ENCODE measurements at regions not wholly inside any gene's neighbourhood (a gene's known extent, or its start where the extent isn't known, plus 50 kb on each side); places are given as distances from the start of the nearest gene placed in this dataset.

DNA sequence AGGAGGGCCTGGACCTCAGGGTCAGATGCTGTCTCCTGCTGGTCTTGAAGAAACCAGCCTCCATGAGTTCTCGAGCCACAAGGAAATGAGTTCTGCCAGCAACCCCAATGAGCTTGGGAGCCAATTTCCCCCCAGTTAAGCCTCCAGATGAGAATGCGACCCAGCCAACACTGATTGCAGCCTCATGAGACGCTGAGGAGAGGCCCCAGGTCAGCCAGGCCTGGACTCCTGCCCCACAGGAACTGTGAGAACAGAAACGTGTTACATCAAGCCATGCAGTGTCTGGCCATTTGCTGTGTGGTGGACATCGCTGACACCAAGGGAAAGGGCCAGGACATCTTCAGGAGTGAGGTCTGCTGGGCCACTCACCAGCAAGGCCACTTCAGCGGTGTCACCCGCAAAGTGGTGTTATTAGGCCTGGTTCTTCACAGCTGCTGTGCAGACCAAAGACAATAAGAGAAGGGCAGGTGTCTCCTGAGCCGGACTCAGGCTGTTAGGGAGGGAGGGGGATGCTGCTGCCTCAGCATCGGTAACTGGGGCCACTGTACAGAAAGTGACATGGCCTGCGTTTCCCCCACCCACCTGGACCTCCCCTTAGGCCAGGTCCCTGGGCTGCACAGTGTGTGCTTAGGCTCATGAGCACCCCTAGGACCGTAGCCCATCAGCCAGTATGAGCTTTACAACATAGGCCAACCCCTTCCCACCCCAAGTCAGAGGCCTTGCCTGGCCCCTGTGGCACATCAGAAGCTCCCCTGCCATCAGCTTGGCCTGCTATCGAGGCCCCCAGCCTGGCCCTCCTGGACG is 272.4 kb upstream of the RTL1 start:
- TF ChIP-seq, protein P1, sequence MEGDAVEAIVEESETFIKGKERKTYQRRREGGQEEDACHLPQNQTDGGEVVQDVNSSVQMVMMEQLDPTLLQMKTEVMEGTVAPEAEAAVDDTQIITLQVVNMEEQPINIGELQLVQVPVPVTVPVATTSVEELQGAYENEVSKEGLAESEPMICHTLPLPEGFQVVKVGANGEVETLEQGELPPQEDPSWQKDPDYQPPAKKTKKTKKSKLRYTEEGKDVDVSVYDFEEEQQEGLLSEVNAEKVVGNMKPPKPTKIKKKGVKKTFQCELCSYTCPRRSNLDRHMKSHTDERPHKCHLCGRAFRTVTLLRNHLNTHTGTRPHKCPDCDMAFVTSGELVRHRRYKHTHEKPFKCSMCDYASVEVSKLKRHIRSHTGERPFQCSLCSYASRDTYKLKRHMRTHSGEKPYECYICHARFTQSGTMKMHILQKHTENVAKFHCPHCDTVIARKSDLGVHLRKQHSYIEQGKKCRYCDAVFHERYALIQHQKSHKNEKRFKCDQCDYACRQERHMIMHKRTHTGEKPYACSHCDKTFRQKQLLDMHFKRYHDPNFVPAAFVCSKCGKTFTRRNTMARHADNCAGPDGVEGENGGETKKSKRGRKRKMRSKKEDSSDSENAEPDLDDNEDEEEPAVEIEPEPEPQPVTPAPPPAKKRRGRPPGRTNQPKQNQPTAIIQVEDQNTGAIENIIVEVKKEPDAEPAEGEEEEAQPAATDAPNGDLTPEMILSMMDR (IDR thresholded peaks at IDR 0.05; ENCODE audit: poor library complexity, severe bottlenecking) = no peak
- TF ChIP-seq, protein P2, sequence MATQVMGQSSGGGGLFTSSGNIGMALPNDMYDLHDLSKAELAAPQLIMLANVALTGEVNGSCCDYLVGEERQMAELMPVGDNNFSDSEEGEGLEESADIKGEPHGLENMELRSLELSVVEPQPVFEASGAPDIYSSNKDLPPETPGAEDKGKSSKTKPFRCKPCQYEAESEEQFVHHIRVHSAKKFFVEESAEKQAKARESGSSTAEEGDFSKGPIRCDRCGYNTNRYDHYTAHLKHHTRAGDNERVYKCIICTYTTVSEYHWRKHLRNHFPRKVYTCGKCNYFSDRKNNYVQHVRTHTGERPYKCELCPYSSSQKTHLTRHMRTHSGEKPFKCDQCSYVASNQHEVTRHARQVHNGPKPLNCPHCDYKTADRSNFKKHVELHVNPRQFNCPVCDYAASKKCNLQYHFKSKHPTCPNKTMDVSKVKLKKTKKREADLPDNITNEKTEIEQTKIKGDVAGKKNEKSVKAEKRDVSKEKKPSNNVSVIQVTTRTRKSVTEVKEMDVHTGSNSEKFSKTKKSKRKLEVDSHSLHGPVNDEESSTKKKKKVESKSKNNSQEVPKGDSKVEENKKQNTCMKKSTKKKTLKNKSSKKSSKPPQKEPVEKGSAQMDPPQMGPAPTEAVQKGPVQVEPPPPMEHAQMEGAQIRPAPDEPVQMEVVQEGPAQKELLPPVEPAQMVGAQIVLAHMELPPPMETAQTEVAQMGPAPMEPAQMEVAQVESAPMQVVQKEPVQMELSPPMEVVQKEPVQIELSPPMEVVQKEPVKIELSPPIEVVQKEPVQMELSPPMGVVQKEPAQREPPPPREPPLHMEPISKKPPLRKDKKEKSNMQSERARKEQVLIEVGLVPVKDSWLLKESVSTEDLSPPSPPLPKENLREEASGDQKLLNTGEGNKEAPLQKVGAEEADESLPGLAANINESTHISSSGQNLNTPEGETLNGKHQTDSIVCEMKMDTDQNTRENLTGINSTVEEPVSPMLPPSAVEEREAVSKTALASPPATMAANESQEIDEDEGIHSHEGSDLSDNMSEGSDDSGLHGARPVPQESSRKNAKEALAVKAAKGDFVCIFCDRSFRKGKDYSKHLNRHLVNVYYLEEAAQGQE (IDR thresholded peaks at IDR 0.05; ENCODE audit: borderline replicate concordance) = no peak
- TF ChIP-seq RAD21 (conservative IDR thresholded peaks at IDR 0.05) (no peak), TAF1 (IDR thresholded peaks at IDR 0.05; ENCODE audit: low read depth) (no peak), POLR2AphosphoS5 (IDR thresholded peaks at IDR 0.05) (no peak), EZH2 (IDR thresholded peaks at IDR 0.05; ENCODE audit: borderline replicate concordance, insufficient read depth, low read length, poor library complexity, severe bottlenecking) (no peak), SMC3 (conservative IDR thresholded peaks at IDR 0.05; ENCODE audit: poor library complexity) (no peak)

All from neural cell (in vitro differentiated cells).